ENCODE measurements at regions not wholly inside any gene's neighbourhood (a gene's known extent, or its start where the extent isn't known, plus 50 kb on each side); places are given as distances from the start of the nearest gene placed in this dataset.

DNA sequence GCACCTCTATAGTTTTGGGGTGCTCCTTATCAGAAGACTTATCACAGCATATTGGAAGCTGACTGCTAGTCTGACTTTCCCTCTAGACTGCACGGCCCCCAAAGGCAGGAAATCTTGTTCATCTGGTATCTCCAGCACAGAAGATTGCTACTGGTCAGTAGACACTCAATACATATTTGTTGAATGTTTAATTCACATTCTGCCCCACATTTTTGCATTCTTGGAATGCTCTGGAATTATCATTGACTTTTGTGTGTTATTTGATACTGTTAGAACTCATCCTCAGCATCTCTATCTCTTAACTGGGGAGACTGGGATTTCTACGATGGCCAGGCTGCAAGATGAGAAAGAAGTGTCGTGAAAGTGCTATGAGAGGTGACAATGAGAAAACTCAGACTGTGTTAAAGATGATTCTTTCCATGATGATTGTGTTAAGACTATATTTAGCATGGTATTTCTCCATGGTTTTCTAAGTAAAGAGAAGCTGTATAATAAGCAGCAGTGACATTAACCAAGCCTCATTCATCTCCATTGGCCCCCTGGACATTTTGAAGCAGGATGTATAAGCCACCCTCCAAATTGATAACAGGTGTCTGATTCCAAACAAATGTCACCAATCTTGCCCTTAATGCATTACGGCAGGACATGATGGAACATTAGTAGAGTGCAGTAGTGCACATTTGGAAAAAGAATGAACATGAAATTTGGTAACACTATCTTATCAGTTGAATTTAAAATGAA, 440.9 kb downstream of the RFC3 start:
- TF ChIP-seq POLR2A (IDR thresholded peaks at IDR 0.05; ENCODE audit: low read depth, low read length) (no peak), EZH2 (IDR thresholded peaks at IDR 0.05; ENCODE audit: borderline replicate concordance, low read depth, low read length, severe bottlenecking) (no peak), POLR2AphosphoS5 (IDR thresholded peaks at IDR 0.05; ENCODE audit: insufficient read depth, low read depth, low read length) (no peak)
- TF ChIP-seq, protein P1, sequence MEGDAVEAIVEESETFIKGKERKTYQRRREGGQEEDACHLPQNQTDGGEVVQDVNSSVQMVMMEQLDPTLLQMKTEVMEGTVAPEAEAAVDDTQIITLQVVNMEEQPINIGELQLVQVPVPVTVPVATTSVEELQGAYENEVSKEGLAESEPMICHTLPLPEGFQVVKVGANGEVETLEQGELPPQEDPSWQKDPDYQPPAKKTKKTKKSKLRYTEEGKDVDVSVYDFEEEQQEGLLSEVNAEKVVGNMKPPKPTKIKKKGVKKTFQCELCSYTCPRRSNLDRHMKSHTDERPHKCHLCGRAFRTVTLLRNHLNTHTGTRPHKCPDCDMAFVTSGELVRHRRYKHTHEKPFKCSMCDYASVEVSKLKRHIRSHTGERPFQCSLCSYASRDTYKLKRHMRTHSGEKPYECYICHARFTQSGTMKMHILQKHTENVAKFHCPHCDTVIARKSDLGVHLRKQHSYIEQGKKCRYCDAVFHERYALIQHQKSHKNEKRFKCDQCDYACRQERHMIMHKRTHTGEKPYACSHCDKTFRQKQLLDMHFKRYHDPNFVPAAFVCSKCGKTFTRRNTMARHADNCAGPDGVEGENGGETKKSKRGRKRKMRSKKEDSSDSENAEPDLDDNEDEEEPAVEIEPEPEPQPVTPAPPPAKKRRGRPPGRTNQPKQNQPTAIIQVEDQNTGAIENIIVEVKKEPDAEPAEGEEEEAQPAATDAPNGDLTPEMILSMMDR (IDR thresholded peaks at IDR 0.05; ENCODE audit: extremely low read depth in 1 of 2, insufficient read depth in 1 of 2, low read depth in 1 of 2, low read length in 2 of 2): no peak
- TF ChIP-seq, protein P2, sequence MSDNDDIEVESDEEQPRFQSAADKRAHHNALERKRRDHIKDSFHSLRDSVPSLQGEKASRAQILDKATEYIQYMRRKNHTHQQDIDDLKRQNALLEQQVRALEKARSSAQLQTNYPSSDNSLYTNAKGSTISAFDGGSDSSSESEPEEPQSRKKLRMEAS (IDR thresholded peaks at IDR 0.05; ENCODE audit: insufficient read depth, insufficient read length): no peak
